Retinal pigment epithelial cell (primary cell): ENCODE measurements at regions not wholly inside any gene's neighbourhood (a gene's known extent, or its start where the extent isn't known, plus 50 kb on each side); places are given as distances from the start of the nearest gene placed in this dataset.

ENCODE experiments used
- DNase-seq: peaks from one replicate; pipeline ENCODE4 v3.0.0-alpha.2; 2010; ENCODE audit warnings: low read depth
- H3K4me3 ChIP-seq: 2 replicates; pipeline ENCODE4 v1.5.1; 2011; ENCODE audit warnings: mild to moderate bottlenecking, low read length, control low read depth, moderate library complexity
- TF ChIP-seq, protein P1 (sequence below): conservative IDR thresholded peaks from 2 replicates; pipeline ENCODE4 v1.5.1; 2011; ENCODE audit warnings: low read depth, low read length, control low read depth, inconsistent platforms

- no peak for DNase-seq
- TF ChIP-seq, protein P1, sequence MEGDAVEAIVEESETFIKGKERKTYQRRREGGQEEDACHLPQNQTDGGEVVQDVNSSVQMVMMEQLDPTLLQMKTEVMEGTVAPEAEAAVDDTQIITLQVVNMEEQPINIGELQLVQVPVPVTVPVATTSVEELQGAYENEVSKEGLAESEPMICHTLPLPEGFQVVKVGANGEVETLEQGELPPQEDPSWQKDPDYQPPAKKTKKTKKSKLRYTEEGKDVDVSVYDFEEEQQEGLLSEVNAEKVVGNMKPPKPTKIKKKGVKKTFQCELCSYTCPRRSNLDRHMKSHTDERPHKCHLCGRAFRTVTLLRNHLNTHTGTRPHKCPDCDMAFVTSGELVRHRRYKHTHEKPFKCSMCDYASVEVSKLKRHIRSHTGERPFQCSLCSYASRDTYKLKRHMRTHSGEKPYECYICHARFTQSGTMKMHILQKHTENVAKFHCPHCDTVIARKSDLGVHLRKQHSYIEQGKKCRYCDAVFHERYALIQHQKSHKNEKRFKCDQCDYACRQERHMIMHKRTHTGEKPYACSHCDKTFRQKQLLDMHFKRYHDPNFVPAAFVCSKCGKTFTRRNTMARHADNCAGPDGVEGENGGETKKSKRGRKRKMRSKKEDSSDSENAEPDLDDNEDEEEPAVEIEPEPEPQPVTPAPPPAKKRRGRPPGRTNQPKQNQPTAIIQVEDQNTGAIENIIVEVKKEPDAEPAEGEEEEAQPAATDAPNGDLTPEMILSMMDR = no peak
- no peak overlapping the region for H3K4me3 ChIP-seq
Measured at GRCh38 chr11:109075976-109076375, 346.0 kb upstream of the C11orf87 start.

DNA sequence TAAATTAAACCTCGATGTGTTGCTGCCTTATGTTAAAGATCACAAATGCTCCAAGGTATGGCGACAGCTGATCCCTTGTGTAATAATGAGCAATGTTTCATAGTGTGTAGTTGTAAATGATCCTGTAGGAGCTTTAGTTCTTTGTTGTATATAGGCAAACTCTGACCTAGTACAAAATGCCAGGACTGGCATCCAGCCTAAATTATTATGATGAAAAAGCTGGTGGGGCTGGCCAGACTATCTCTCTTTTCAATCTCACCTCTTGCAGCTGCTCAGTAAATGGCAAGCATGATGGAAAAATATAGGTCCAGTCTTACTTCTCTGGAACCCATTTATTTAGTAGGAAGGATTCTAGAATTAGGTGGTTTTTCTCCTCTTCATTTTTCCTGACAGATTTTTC is 345.1 kb upstream of the C11orf87 start:
- H3K4me3 ChIP-seq = no peak overlapping the region
- no peak for DNase-seq
- TF ChIP-seq, protein P1 = no peak

GRCh38 chr11:109077291-109077920 is 344.6 kb upstream of the C11orf87 start:
- H3K4me3 ChIP-seq = no peak overlapping the region
- TF ChIP-seq, protein P1 = no peak
- DNase-seq = no peak

- TF ChIP-seq, protein P1 = no peak
- H3K4me3 ChIP-seq = no peak overlapping the region
- DNase-seq = no peak
Measured at GRCh38 chr11:109085708-109086373, 336.1 kb upstream of the C11orf87 start.

DNA sequence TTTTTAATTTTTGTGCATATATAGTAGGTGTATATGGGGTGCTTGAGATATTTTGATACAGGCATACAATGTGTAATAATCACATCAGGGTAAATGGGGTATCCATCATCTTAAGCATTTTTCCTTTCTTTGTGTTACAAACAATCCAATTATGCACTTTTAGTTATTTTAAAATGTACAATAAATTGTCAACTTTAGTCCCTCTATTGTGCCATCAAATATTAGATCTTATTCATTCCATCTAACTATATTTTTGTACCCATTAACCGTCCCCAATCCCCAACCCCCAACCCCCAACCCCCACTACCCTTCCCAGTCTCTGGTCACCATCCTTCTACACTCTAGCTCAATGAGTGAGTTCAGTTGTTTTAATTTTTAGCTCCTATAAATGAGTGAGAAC is 335.1 kb upstream of the C11orf87 start:
- H3K4me3 ChIP-seq = no peak overlapping the region
- no peak for DNase-seq
- TF ChIP-seq, protein P1 = no peak

GRCh38 chr11:109088086-109088485 is 333.9 kb upstream of the C11orf87 start:
- DNase-seq = no peak
- TF ChIP-seq, protein P1 = no peak
- no peak overlapping the region for H3K4me3 ChIP-seq

- no peak for DNase-seq
- no peak overlapping the region for H3K4me3 ChIP-seq
- TF ChIP-seq, protein P1 = no peak
Measured at GRCh38 chr11:109089144-109089543, 332.8 kb upstream of the C11orf87 start.
